ENCODE measurements at regions not wholly inside any gene's neighbourhood (a gene's known extent, or its start where the extent isn't known, plus 50 kb on each side); places are given as distances from the start of the nearest gene placed in this dataset.

- Histone ChIP-seq H3K36me3 (no peaks in the 10 kb centered on the region), H3K4me1 (peaks cover 11% of the 10 kb centered on the region), H3K27me3 (ENCODE audit: low read depth) (no peaks in the 10 kb centered on the region), H3K9me3 (replicated peaks) (no peaks in the 10 kb centered on the region), H3K27ac (replicated peaks) (no peak overlapping the region), H3K4me3 (no peak overlapping the region)
- no peak for DNase-seq
- intact Hi-C loops (cut with micrococcal nuclease): no loop called here
- TF ChIP-seq CTCF (IDR thresholded peaks at IDR 0.05; ENCODE audit: borderline replicate concordance): no peak
These were observed 55.5 kb upstream of the AVPR1A start for GRCh38 chr12:63206494-63206893.

Measured in left ventricle myocardium inferior (tissue), 1 donor.